ENCODE measurements at regions not wholly inside any gene's neighbourhood (a gene's known extent, or its start where the extent isn't known, plus 50 kb on each side); places are given as distances from the start of the nearest gene placed in this dataset.
A peak's percentile ranks its signal among the peaks of the same experiment; 100 is the strongest.

GRCh38 chr9:108322326-108323098 lies 533.3 kb downstream of the ACTL7B start:
- DNase-seq = no peak

- DNase-seq = peak in 1 of 2 experiments; percentile 1
Observed at GRCh38 chr9:108316630-108317029, 539.2 kb downstream of the ACTL7B start.

- no peak for DNase-seq
Observed at GRCh38 chr9:108316066-108316465, 539.7 kb downstream of the ACTL7B start.

GRCh38 chr9:108311745-108312144 lies 544.0 kb downstream of the ACTL7B start:
- no peak for DNase-seq

- no peak for DNase-seq
Observed at GRCh38 chr9:108310202-108310601, 545.6 kb downstream of the ACTL7B start.

- DNase-seq = peak; percentile 39 to 41
Observed at GRCh38 chr9:108300306-108301287, 555.2 kb downstream of the ACTL7B start.

GRCh38 chr9:108297073-108297472 lies 558.7 kb downstream of the ACTL7B start:
- peak; percentile 49 to 62 for DNase-seq

GRCh38 chr9:108296056-108296455 lies 559.7 kb downstream of the ACTL7B start:
- DNase-seq = no peak

- DNase-seq = no peak
Observed at GRCh38 chr9:108291586-108291932, 564.2 kb downstream of the ACTL7B start.

GRCh38 chr9:108290839-108291585 lies 564.8 kb downstream of the ACTL7B start:
- no peak for DNase-seq

GRCh38 chr9:108286638-108287206 lies 569.1 kb downstream of the ACTL7B start:
- DNase-seq = no peak

- no peak for DNase-seq
Observed at GRCh38 chr9:108283696-108284095, 572.1 kb downstream of the ACTL7B start.

GRCh38 chr9:108282872-108283271 lies 572.9 kb downstream of the ACTL7B start:
- peak; percentile 2 to 9 for DNase-seq

GRCh38 chr9:108281696-108282095 lies 574.1 kb downstream of the ACTL7B start:
- no peak for DNase-seq

GRCh38 chr9:108278341-108278740 lies 577.4 kb downstream of the ACTL7B start:
- DNase-seq = no peak

- no peak for DNase-seq
Observed at GRCh38 chr9:108277216-108277615, 578.6 kb downstream of the ACTL7B start.

GRCh38 chr9:108275906-108276305 lies 579.9 kb downstream of the ACTL7B start:
- DNase-seq = no peak

GRCh38 chr9:108274971-108275370 lies 580.8 kb downstream of the ACTL7B start:
- no peak for DNase-seq

- no peak for DNase-seq
Observed at GRCh38 chr9:108273988-108274387, 581.8 kb downstream of the ACTL7B start.

GRCh38 chr9:108272349-108272899 lies 583.4 kb downstream of the ACTL7B start:
- DNase-seq = peak; percentile 60 to 75

- no peak for DNase-seq
Observed at GRCh38 chr9:108271646-108272348, 584.0 kb downstream of the ACTL7B start.

GRCh38 chr9:108271236-108271635 lies 584.5 kb downstream of the ACTL7B start:
- DNase-seq = no peak

All from Kasumi-1 (cell line).